ENCODE measurements at regions not wholly inside any gene's neighbourhood (a gene's known extent, or its start where the extent isn't known, plus 50 kb on each side); places are given as distances from the start of the nearest gene placed in this dataset.

- no peak overlapping the region for H3K4me3 ChIP-seq
- H3F3A ChIP-seq (ENCODE audit: insufficient read depth) = no peaks in the 10 kb centered on the region
- no peaks in the 10 kb centered on the region for H3K79me2 ChIP-seq (ENCODE audit: insufficient read depth)
- H3K9me2 ChIP-seq (ENCODE audit: insufficient read depth) = no peaks in the 10 kb centered on the region
- in situ Hi-C loops (cut with MboI) = no loop called here
- no peaks in the 10 kb centered on the region for H4K20me1 ChIP-seq (ENCODE audit: insufficient read depth)
- H3K27ac ChIP-seq = no peak overlapping the region
- H3K9ac ChIP-seq = no peak overlapping the region
- DNase-seq = no peak
- no peaks in the 10 kb centered on the region for H3K9me3 ChIP-seq (ENCODE audit: low read depth)
- TF ChIP-seq EZH2phosphoT487 (IDR thresholded peaks at IDR 0.05; ENCODE audit: insufficient read depth, low read depth) = no peak
- TF ChIP-seq EZH2 (IDR thresholded peaks at IDR 0.05; ENCODE audit: insufficient read depth, poor library complexity, severe bottlenecking) = no peak
- no peak overlapping the region for H3K4me2 ChIP-seq (ENCODE audit: unreplicated experiment)
- H2AFZ ChIP-seq = no peak overlapping the region
- H3K36me3 ChIP-seq (ENCODE audit: low read depth) = no peaks in the 10 kb centered on the region
- 7 to 14% methylated on average over 3 of the region's 3 CpGs for WGBS, 2 experiments (ENCODE audit: low coverage in 1 of 2, low lambda C conversion rate in 2 of 2, missing lambda C conversion rate in 2 of 2)
- no peaks in the 10 kb centered on the region for H3K27me3 ChIP-seq (replicated peaks; ENCODE audit: insufficient read depth)
- H3K4me1 ChIP-seq (ENCODE audit: insufficient read depth) = no peaks in the 10 kb centered on the region
Measured at GRCh38 chr20:56175884-56176283, 72.6 kb upstream of the MC3R start.

- Histone ChIP-seq H2AFZ (no peak overlapping the region), H3K79me2 (ENCODE audit: insufficient read depth) (no peaks in the 10 kb centered on the region), H3K4me2 (ENCODE audit: unreplicated experiment) (no peak overlapping the region), H4K20me1 (ENCODE audit: insufficient read depth) (no peaks in the 10 kb centered on the region), H3K27ac (no peak overlapping the region), H3K4me3 (no peak overlapping the region), H3K36me3 (ENCODE audit: low read depth) (no peaks in the 10 kb centered on the region), H3F3A (ENCODE audit: insufficient read depth) (no peaks in the 10 kb centered on the region), H3K4me1 (ENCODE audit: insufficient read depth) (no peaks in the 10 kb centered on the region), H3K27me3 (replicated peaks; ENCODE audit: insufficient read depth) (no peaks in the 10 kb centered on the region), H3K9me3 (ENCODE audit: low read depth) (no peaks in the 10 kb centered on the region), H3K9ac (no peak overlapping the region), H3K9me2 (ENCODE audit: insufficient read depth) (no peaks in the 10 kb centered on the region)
- DNase-seq = no peak
- in situ Hi-C loops (cut with MboI) = no loop called here
- TF ChIP-seq EZH2phosphoT487 (IDR thresholded peaks at IDR 0.05; ENCODE audit: insufficient read depth, low read depth) (no peak), EZH2 (IDR thresholded peaks at IDR 0.05; ENCODE audit: insufficient read depth, poor library complexity, severe bottlenecking) (no peak)
- WGBS, 2 experiments (ENCODE audit: low coverage in 1 of 2, low lambda C conversion rate in 2 of 2, missing lambda C conversion rate in 2 of 2) = 11 to 26% methylated on average over 6 of the region's 6 CpGs
Measured at GRCh38 chr20:56178219-56178618, 70.3 kb upstream of the MC3R start.

- H3K27me3 ChIP-seq (replicated peaks; ENCODE audit: insufficient read depth) = no peaks in the 10 kb centered on the region
- no peak overlapping the region for H3K4me3 ChIP-seq
- no peaks in the 10 kb centered on the region for H3K9me2 ChIP-seq (ENCODE audit: insufficient read depth)
- H3K27ac ChIP-seq = no peak overlapping the region
- no peaks in the 10 kb centered on the region for H3K79me2 ChIP-seq (ENCODE audit: insufficient read depth)
- H3K4me1 ChIP-seq (ENCODE audit: insufficient read depth) = no peaks in the 10 kb centered on the region
- no peak overlapping the region for H3K9ac ChIP-seq
- H3K4me2 ChIP-seq (ENCODE audit: unreplicated experiment) = no peak overlapping the region
- TF ChIP-seq EZH2 (IDR thresholded peaks at IDR 0.05; ENCODE audit: insufficient read depth, poor library complexity, severe bottlenecking) (no peak), EZH2phosphoT487 (IDR thresholded peaks at IDR 0.05; ENCODE audit: insufficient read depth, low read depth) (no peak)
- 13 to 15% methylated on average over 4 of the region's 4 CpGs for WGBS, 2 experiments (ENCODE audit: low coverage in 1 of 2, low lambda C conversion rate in 2 of 2, missing lambda C conversion rate in 2 of 2)
- in situ Hi-C loops (cut with MboI) = no loop called here
- H3F3A ChIP-seq (ENCODE audit: insufficient read depth) = no peaks in the 10 kb centered on the region
- H2AFZ ChIP-seq = no peak overlapping the region
- H4K20me1 ChIP-seq (ENCODE audit: insufficient read depth) = no peaks in the 10 kb centered on the region
- no peaks in the 10 kb centered on the region for H3K9me3 ChIP-seq (ENCODE audit: low read depth)
- no peaks in the 10 kb centered on the region for H3K36me3 ChIP-seq (ENCODE audit: low read depth)
- DNase-seq = no peak
Measured at GRCh38 chr20:56179051-56179450, 69.5 kb upstream of the MC3R start.

GRCh38 chr20:56181583-56181982 lies 66.9 kb upstream of the MC3R start:
- no peak overlapping the region for H3K4me2 ChIP-seq (ENCODE audit: unreplicated experiment)
- no peaks in the 10 kb centered on the region for H4K20me1 ChIP-seq (ENCODE audit: insufficient read depth)
- H3K4me3 ChIP-seq = no peak overlapping the region
- in situ Hi-C loops (cut with MboI) = no loop called here
- no peak for TF ChIP-seq EZH2 (IDR thresholded peaks at IDR 0.05; ENCODE audit: insufficient read depth, poor library complexity, severe bottlenecking)
- no peak for TF ChIP-seq EZH2phosphoT487 (IDR thresholded peaks at IDR 0.05; ENCODE audit: insufficient read depth, low read depth)
- H3K79me2 ChIP-seq (ENCODE audit: insufficient read depth) = no peaks in the 10 kb centered on the region
- no peak overlapping the region for H2AFZ ChIP-seq
- no peaks in the 10 kb centered on the region for H3K27me3 ChIP-seq (replicated peaks; ENCODE audit: insufficient read depth)
- no peaks in the 10 kb centered on the region for H3K4me1 ChIP-seq (ENCODE audit: insufficient read depth)
- no peak for DNase-seq
- 4 to 14% methylated on average over 1 of the region's 1 CpG for WGBS, 2 experiments (ENCODE audit: low coverage in 1 of 2, low lambda C conversion rate in 2 of 2, missing lambda C conversion rate in 2 of 2)
- H3K9me2 ChIP-seq (ENCODE audit: insufficient read depth) = no peaks in the 10 kb centered on the region
- H3K9ac ChIP-seq = no peak overlapping the region
- H3F3A ChIP-seq (ENCODE audit: insufficient read depth) = no peaks in the 10 kb centered on the region
- H3K9me3 ChIP-seq (ENCODE audit: low read depth) = no peaks in the 10 kb centered on the region
- no peak overlapping the region for H3K27ac ChIP-seq
- H3K36me3 ChIP-seq (ENCODE audit: low read depth) = no peaks in the 10 kb centered on the region

- Histone ChIP-seq H3K36me3 (ENCODE audit: low read depth) (no peaks in the 10 kb centered on the region), H3K9me2 (ENCODE audit: insufficient read depth) (no peaks in the 10 kb centered on the region), H3K9me3 (ENCODE audit: low read depth) (no peaks in the 10 kb centered on the region), H3K4me1 (ENCODE audit: insufficient read depth) (no peaks in the 10 kb centered on the region), H3K4me3 (no peak overlapping the region), H3K79me2 (ENCODE audit: insufficient read depth) (no peaks in the 10 kb centered on the region), H4K20me1 (ENCODE audit: insufficient read depth) (no peaks in the 10 kb centered on the region), H3F3A (ENCODE audit: insufficient read depth) (no peaks in the 10 kb centered on the region), H3K27ac (no peak overlapping the region), H3K9ac (no peak overlapping the region), H3K27me3 (replicated peaks; ENCODE audit: insufficient read depth) (no peaks in the 10 kb centered on the region), H3K4me2 (ENCODE audit: unreplicated experiment) (no peak overlapping the region), H2AFZ (no peak overlapping the region)
- peak; percentile 24 for DNase-seq
- in situ Hi-C loops (cut with MboI) = no loop called here
- TF ChIP-seq EZH2phosphoT487 (IDR thresholded peaks at IDR 0.05; ENCODE audit: insufficient read depth, low read depth) (no peak), EZH2 (IDR thresholded peaks at IDR 0.05; ENCODE audit: insufficient read depth, poor library complexity, severe bottlenecking) (no peak)
- WGBS, 2 experiments (ENCODE audit: low coverage in 1 of 2, low lambda C conversion rate in 2 of 2, missing lambda C conversion rate in 2 of 2) = 17 to 21% methylated on average over 7 of the region's 7 CpGs
Measured at GRCh38 chr20:56187534-56188165, 60.9 kb upstream of the MC3R start.

Measured in GM23248 (cell line).